ENCODE measurements at regions not wholly inside any gene's neighbourhood (a gene's known extent, or its start where the extent isn't known, plus 50 kb on each side); places are given as distances from the start of the nearest gene placed in this dataset.

GRCh38 chr7:93717217-93717900, 142.8 kb upstream of the CALCR start:
- TF ChIP-seq, protein P1, sequence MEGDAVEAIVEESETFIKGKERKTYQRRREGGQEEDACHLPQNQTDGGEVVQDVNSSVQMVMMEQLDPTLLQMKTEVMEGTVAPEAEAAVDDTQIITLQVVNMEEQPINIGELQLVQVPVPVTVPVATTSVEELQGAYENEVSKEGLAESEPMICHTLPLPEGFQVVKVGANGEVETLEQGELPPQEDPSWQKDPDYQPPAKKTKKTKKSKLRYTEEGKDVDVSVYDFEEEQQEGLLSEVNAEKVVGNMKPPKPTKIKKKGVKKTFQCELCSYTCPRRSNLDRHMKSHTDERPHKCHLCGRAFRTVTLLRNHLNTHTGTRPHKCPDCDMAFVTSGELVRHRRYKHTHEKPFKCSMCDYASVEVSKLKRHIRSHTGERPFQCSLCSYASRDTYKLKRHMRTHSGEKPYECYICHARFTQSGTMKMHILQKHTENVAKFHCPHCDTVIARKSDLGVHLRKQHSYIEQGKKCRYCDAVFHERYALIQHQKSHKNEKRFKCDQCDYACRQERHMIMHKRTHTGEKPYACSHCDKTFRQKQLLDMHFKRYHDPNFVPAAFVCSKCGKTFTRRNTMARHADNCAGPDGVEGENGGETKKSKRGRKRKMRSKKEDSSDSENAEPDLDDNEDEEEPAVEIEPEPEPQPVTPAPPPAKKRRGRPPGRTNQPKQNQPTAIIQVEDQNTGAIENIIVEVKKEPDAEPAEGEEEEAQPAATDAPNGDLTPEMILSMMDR (IDR thresholded peaks at IDR 0.05) = no peak
- TF ChIP-seq POLR2A (IDR thresholded peaks at IDR 0.05) = no peak
